GM19238 (cell line): ENCODE measurements at regions not wholly inside any gene's neighbourhood (a gene's known extent, or its start where the extent isn't known, plus 50 kb on each side); places are given as distances from the start of the nearest gene placed in this dataset.
"Not testable (repeated sequence)": the region's sequence is repeated elsewhere in the genome, so short reads cannot be mapped to it uniquely, and the experiment has no call there.

ENCODE experiments used
- DNase-seq: peaks from one replicate; pipeline ENCODE4 v3.0.0; 2011; ENCODE audit warnings: low spot score; ENCODE audit not compliant: insufficient read length

GRCh38 chr5:12174734-12175133 lies 270.5 kb upstream of the CTNND2 start:
- no peak for DNase-seq

- DNase-seq, result no peak
Observed at GRCh38 chr5:12169536-12169935, 265.3 kb upstream of the CTNND2 start.

DNA sequence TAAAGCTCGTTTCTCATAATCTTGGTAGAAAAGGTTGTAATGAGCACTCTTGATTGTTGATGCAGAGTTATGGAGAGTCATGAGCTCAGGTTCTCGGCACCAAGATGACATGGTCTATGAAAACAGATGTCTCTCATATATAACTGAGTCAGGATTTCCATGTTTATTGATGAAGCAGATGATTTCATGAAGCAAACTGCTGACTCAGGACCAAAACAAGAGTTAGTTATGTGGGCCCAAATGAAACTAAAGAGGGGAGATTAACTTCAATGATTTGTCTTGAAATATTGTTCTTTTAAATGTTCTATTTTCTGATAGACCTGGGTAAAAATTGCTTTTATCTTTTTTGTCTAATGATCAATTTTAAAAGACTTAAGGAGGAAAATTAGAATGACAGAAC lies 258.6 kb upstream of the CTNND2 start:
- no peak for DNase-seq

DNA sequence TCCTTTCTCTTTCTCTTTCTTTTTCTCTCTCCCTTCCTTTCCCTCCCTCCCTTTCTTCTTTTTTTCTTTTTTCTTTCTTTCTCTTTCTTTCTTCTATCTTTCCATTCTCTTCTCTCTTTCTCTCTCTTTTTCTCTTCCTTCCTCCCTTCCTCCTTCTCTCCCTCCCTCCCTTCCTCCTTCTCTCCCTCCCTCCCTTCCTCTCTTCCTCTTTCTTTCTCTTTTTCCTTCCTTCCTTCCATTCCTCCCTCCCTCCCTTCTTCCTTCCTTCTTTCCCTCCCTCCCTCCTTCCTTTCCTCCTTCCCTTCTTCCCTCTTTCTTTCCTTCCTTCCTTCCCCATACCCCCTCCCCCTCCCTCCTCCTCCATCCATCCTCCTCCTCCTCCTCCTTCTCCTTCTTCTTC lies 243.3 kb upstream of the CTNND2 start:
- no peak for DNase-seq

GRCh38 chr5:12141496-12141895 lies 237.2 kb upstream of the CTNND2 start:
- DNase-seq, result no peak

DNA sequence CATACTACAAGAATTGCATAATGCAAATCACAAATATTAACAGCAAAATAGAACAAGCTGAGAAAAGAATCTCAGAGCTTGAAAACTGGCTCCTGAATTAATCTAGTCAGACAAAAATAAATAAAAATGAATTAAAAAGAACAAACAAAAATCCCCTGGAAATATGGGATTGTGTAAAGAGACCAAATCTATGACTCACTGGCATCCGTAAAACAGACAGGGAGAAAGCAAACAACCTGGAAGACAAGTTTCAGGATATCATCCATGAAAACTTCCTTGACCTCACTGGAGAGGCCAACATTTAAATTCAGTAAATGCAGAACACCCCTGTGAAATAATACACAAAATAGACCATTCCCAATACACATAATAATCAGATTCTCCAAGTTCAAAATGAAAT lies 229.3 kb upstream of the CTNND2 start:
- no peak for DNase-seq

DNA sequence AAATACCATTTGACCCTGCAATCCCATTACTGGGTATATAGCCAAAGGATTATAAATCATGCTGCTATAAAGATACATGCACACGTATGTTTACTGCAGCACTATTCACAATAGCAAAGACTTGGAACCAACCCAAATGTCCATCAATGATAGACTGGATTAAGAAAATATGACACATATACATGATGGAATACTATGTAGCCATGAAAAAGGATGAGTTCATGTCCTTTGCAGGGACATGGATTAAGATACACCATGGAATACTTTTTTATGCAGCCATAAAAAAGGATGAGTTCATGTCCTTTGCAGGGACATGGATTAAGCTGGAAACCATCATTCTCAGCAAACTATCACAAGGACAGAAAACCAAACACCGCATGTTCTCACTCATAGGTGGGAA lies 226.8 kb upstream of the CTNND2 start:
- not testable (repeated sequence) for DNase-seq

GRCh38 chr5:12125895-12126294 lies 221.6 kb upstream of the CTNND2 start:
- no peak for DNase-seq

GRCh38 chr5:12119657-12120056 lies 215.4 kb upstream of the CTNND2 start:
- no peak for DNase-seq

DNA sequence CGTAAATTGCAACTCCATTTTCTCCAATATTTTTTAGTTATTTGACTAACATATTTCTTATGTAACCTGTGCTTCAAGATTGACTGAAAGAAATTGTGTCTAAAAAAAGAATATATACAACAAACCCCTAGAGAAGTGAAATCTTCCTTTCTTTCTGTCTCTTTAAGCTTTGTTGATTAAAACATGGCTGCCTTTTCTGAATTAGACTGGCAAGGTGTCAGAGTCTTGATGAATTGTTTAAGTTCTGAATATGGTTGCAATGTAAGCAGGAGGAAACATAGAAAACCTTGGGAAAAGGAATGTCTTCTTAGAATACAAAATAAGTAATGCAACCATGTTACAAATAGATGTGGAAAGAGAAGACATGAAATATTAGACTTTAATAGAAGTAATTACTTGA lies 209.8 kb upstream of the CTNND2 start:
- DNase-seq, result no peak

- DNase-seq, result no peak
Observed at GRCh38 chr5:12113062-12113461, 208.8 kb upstream of the CTNND2 start.

GRCh38 chr5:12111261-12111660 lies 207.0 kb upstream of the CTNND2 start:
- no peak for DNase-seq

GRCh38 chr5:12110629-12111028 lies 206.4 kb upstream of the CTNND2 start:
- DNase-seq, result no peak

- no peak for DNase-seq
Observed at GRCh38 chr5:12109075-12109688, 204.9 kb upstream of the CTNND2 start.

- no peak for DNase-seq
Observed at GRCh38 chr5:12102151-12102550, 197.9 kb upstream of the CTNND2 start.

DNA sequence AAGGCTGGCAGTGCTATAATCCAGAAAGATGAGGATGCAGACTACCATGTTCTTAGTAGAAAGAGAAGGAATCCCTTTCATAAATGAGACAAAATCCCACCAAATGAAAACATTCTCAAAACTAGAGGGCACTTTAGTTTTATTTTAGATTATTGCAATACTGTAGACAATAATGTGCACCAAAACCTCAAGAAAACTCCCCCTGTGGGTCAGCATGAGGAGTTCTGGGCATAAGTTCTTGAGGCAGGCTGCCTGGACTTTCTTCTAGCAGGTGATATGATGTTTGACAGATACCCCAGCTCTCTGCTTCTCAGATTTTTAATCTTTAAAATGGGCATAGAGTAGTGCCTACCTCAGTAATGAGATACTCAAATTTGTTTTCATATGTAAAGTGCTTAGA lies 196.3 kb upstream of the CTNND2 start:
- no peak for DNase-seq

- no peak for DNase-seq
Observed at GRCh38 chr5:12099296-12099695, 195.1 kb upstream of the CTNND2 start.

GRCh38 chr5:12095808-12096281 lies 191.6 kb upstream of the CTNND2 start:
- DNase-seq, result no peak

- DNase-seq, result no peak
Observed at GRCh38 chr5:12093586-12093985, 189.3 kb upstream of the CTNND2 start.

GRCh38 chr5:12080761-12081160 lies 176.5 kb upstream of the CTNND2 start:
- DNase-seq, result no peak

DNA sequence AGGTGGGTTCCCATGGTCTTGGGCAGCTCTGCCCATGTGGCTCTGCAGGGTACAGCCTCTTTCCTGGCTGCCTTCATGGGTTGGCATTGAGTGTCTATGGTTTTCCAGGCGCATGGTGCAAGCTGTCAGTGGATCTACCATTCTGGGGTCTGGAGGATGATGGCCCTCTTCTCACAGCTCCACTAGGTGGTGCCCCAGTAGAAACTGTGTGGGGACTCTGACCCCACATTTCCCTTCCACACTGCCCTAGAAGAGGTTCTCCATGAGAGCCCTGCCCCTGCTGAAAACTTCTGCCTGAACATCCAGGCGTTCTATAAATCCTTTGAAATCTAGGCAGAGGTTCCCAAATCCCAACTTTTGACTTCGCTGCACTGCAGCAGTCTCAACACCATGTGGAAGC lies 174.0 kb upstream of the CTNND2 start:
- not testable (repeated sequence) for DNase-seq

DNA sequence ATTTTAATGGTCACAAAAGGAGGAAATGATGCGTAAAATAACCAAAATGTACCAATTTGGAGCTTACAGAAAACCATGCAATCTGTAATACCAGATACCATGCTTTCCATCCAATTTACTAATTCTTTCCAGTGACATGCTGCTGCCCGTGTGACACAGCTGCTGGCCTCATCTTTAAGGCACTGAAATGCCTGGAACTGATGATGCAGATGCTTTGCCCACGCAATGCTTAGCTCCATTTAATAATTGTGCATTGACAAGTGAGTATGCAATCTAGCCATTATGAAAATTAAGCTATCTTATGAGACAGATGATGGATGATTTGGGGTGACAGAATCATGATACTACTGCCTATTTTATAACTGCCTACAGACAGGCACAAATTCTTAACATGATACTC lies 169.2 kb upstream of the CTNND2 start:
- DNase-seq, result no peak

GRCh38 chr5:12072441-12072840 lies 168.2 kb upstream of the CTNND2 start:
- DNase-seq, result no peak

DNA sequence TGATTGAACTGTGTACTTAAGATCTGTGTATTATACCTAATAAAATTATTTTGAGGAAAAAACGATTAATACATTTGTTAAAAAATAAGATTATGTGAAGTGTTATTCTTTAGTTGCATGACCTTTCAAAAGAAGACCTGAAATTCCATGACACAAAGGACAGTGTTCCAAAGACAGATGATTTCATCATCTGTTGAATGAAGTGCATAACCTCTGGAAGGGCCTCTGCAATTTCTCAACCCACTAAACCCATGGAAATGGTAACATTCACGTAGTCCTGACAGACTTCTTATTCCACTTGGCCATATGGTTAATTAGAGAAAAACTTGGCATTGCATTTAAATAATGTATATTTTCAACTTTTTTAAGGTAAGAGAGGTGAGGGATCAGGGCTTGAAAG lies 167.2 kb upstream of the CTNND2 start:
- no peak for DNase-seq
